Natural killer cell (primary cell): ENCODE measurements at regions not wholly inside any gene's neighbourhood (a gene's known extent, or its start where the extent isn't known, plus 50 kb on each side); places are given as distances from the start of the nearest gene placed in this dataset.
"Not testable (repeated sequence)": the region's sequence is repeated elsewhere in the genome, so short reads cannot be mapped to it uniquely, and the experiment has no call there.

ENCODE experiments used
- ATAC-seq, 3 donors: fragments of 150-1000 bp in 2 of 3; fragments of 200-7000 bp in 1 of 3; cut with Tn5 transposase; 1 replicate in 1 of 3; 2 replicates in 2 of 3; pipeline ENCODE4 v1.10.0; 2021; ENCODE audit warnings: mild to moderate bottlenecking in 2 of 3, moderate library complexity in 2 of 3
- DNase-seq, 2 donors: peaks; one replicate each; pipeline versions ENCODE4 v3.0.0 to v3.0.0-alpha.2; 2013 to 2021; ENCODE audit warnings: mixed read lengths in 1 of 2
- H3K27ac ChIP-seq: one replicate; pipeline ENCODE4 v1.5.1; 2013; ENCODE audit warnings: mild to moderate bottlenecking, low read length
- H3K27me3 ChIP-seq: one replicate; pipeline ENCODE4 v1.6.1; 2013; ENCODE audit warnings: low read length; ENCODE audit not compliant: control insufficient read depth, insufficient read depth
- H3K36me3 ChIP-seq: one replicate; pipeline ENCODE4 v1.6.1; 2013; ENCODE audit warnings: low read length; ENCODE audit not compliant: control insufficient read depth, insufficient read depth
- H3K4me1 ChIP-seq: one replicate; pipeline ENCODE4 v1.6.1; 2013; ENCODE audit warnings: low read length; ENCODE audit not compliant: control insufficient read depth, insufficient read depth
- H3K4me3 ChIP-seq: one replicate; pipeline ENCODE4 v1.5.1; 2013; ENCODE audit warnings: low read length
- H3K9me3 ChIP-seq: one replicate; pipeline ENCODE4 v1.6.1; 2013; ENCODE audit warnings: low read length; ENCODE audit not compliant: control insufficient read depth, insufficient read depth
- H3K27ac Mint-ChIP-seq, 2 donors: one replicate each; pipeline ENCODE4 v1.8.0; 2022; ENCODE audit warnings: mild to moderate bottlenecking in 2 of 2, mixed read lengths in 2 of 2, moderate library complexity in 1 of 2
- H3K27me3 Mint-ChIP-seq, 2 donors: one replicate each; pipeline ENCODE4 v1.8.0; 2022; ENCODE audit warnings: low read depth in 2 of 2, mixed read lengths in 2 of 2
- H3K36me3 Mint-ChIP-seq: one replicate; pipeline ENCODE4 v1.8.0; 2022; ENCODE audit warnings: mixed read lengths
- H3K4me1 Mint-ChIP-seq, 2 donors: one replicate each; pipeline ENCODE4 v1.8.0; 2022; ENCODE audit warnings: mixed read lengths in 2 of 2
- H3K4me3 Mint-ChIP-seq: one replicate; pipeline ENCODE4 v1.8.0; 2022; ENCODE audit warnings: mild to moderate bottlenecking, moderate library complexity, mixed read lengths
- H3K9me3 Mint-ChIP-seq, 2 donors: one replicate each; pipeline ENCODE4 v1.8.0; 2022; ENCODE audit warnings: mixed read lengths in 2 of 2
- CTCF ChIP-seq: fragments of 200-600 bp; IDR thresholded peaks from one replicate; pipeline ENCODE4 v1.8.0; 2022; ENCODE audit warnings: antibody characterized with exemption
- WGBS: methylation state at CpG from one replicate; pipeline ENCODE4 v1.1.7; 2013; ENCODE audit warnings: missing lambda C conversion rate; ENCODE audit not compliant: insufficient coverage; 5-methylcytosine and 5-hydroxymethylcytosine counted together
- intact Hi-C: fragments of 100-400 bp; cut with micrococcal nuclease; formaldehyde crosslinking; loops from one replicate; pipeline ENCODE4 v1.14.2; 2022

DNA sequence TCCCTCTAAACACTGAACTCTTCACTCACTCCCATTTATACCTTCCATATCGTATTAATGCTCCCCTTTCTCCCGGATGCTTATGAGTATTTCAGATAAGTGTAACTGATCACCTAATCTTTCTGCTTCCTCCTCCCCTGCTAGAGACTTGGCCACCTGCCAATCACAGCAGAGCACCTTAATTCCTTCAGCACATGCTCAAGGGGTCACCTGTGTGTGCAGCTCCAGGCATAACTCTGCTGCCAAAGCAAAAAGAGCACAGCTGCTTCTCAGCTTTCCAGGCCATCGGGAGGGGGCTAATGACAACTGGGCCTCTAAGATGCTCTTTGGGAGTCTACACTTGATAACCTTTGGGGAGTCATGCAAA is 106.9 kb upstream of the DYRK2 start:
- Mint-ChIP-seq H3K36me3 (no peaks in the 10 kb centered on the region), H3K27ac (no peak overlapping the region), H3K9me3 (no peaks in the 10 kb centered on the region), H3K4me1 (peaks cover 0 to 13% of the 10 kb centered on the region in 2 donors), H3K27me3 (peaks cover 0 to 5% of the 10 kb centered on the region in 2 donors), H3K4me3 (no peak overlapping the region)
- Histone ChIP-seq H3K4me3 (no peak overlapping the region), H3K27ac (no peak overlapping the region), H3K4me1 (no peaks in the 10 kb centered on the region), H3K9me3 (no peaks in the 10 kb centered on the region), H3K36me3 (no peaks in the 10 kb centered on the region), H3K27me3 (no peaks in the 10 kb centered on the region)
- no peak for TF ChIP-seq CTCF
- peak in 1 of 2 donors; percentile 63 for DNase-seq
- ATAC-seq: no peak
- 82% methylated on average over 3 of the region's 3 CpGs for WGBS
- intact Hi-C loops: no loop called here

DNA sequence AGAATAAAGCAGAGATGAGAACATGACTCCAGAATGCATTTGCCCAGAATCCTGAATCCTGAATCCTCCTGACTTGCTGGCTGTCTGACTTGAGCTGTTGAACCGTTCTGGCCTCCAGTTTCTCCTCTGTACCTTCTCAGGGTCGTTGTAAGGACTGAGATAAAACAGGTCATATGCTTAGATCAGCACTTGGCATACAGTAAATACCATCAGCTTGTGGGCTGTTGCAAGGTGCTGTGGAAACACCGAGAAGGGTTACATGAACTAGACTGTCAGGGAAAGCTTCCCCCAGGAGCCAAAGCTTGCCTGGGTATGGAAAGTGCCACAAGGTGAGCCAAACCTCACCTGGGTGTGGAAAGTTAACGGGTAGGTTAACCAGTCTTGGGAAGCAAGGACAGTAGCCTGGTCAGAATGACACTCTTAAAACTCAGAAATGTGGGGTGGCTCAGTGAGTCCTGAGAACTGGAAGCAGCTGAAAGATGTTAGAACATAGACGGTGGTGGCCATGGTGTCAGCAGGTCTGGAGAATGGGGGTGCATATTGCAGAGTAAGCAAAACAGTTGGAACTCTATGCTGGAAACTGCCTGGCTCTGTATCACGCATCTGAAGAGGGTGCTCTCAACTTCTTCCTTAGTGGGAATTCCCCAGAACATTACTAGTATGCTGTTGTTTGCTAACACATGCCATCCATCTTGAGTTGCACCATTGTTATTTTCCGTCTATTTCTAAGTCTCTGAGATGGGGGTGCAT is 105.3 kb upstream of the DYRK2 start:
- Histone ChIP-seq H3K36me3 (no peaks in the 10 kb centered on the region), H3K4me1 (no peaks in the 10 kb centered on the region), H3K9me3 (no peaks in the 10 kb centered on the region), H3K27me3 (no peaks in the 10 kb centered on the region), H3K4me3 (no peak overlapping the region), H3K27ac (no peak overlapping the region)
- H3K4me3 Mint-ChIP-seq: no peak overlapping the region
- H3K36me3 Mint-ChIP-seq: no peaks in the 10 kb centered on the region
- peaks cover 0 to 7% of the 10 kb centered on the region in 2 donors for H3K4me1 Mint-ChIP-seq
- H3K27ac Mint-ChIP-seq: no peak overlapping the region
- 90% methylated on average over 7 of the region's 7 CpGs for WGBS
- ATAC-seq: no peak
- TF ChIP-seq CTCF: no peak
- no peak for DNase-seq
- peaks cover 0 to 5% of the 10 kb centered on the region in 2 donors for H3K27me3 Mint-ChIP-seq
- H3K9me3 Mint-ChIP-seq: no peaks in the 10 kb centered on the region
- intact Hi-C loops: no loop called here

- Histone ChIP-seq H3K27ac (no peak overlapping the region), H3K4me1 (no peaks in the 10 kb centered on the region), H3K9me3 (no peaks in the 10 kb centered on the region), H3K27me3 (no peaks in the 10 kb centered on the region), H3K36me3 (no peaks in the 10 kb centered on the region), H3K4me3 (no peak overlapping the region)
- H3K4me1 Mint-ChIP-seq: peaks cover 0 to 7% of the 10 kb centered on the region in 2 donors
- intact Hi-C loops: no loop called here
- H3K27ac Mint-ChIP-seq: no peak overlapping the region
- ATAC-seq (no peak), DNase-seq (no peak)
- TF ChIP-seq CTCF: no peak
- 67% methylated on average over 7 of the region's 8 CpGs for WGBS
- no peak overlapping the region for H3K4me3 Mint-ChIP-seq
- peaks cover 0 to 3% of the 10 kb centered on the region in 2 donors for H3K27me3 Mint-ChIP-seq
- H3K36me3 Mint-ChIP-seq: no peaks in the 10 kb centered on the region
- H3K9me3 Mint-ChIP-seq: no peaks in the 10 kb centered on the region
These were observed 103.2 kb upstream of the DYRK2 start for GRCh38 chr12:67545298-67545697.

DNA sequence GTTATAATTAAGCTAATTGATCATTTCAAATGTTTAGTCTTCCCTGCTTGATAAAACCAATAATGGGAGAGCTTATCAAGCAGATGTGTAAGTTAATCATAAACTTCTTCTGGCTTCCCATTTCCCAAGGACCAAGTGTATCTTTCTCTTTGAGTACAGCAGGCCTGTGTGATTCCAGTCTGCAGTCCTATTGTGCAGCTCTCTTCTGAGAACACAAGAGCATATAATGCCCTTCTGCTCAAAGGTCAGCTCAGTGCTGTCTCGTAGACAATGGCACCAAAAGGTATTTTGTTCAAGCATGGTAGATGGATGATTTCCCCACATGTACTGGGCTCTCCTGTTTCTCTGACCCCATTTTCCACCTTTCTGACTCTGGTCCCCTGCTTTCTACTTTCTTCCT is 101.8 kb upstream of the DYRK2 start:
- DNase-seq: no peak
- H3K4me3 Mint-ChIP-seq: no peak overlapping the region
- no peaks in the 10 kb centered on the region for H3K27me3 Mint-ChIP-seq
- H3K9me3 Mint-ChIP-seq: peaks cover 3 to 6% of the 10 kb centered on the region in 2 donors
- no peak overlapping the region for H3K4me3 ChIP-seq
- TF ChIP-seq CTCF: no peak
- H3K4me1 ChIP-seq: no peaks in the 10 kb centered on the region
- peaks cover 0 to under 1% of the 10 kb centered on the region in 2 donors for H3K4me1 Mint-ChIP-seq
- intact Hi-C loops: no loop called here
- H3K27me3 ChIP-seq: no peaks in the 10 kb centered on the region
- no peaks in the 10 kb centered on the region for H3K9me3 ChIP-seq
- H3K36me3 Mint-ChIP-seq: peaks cover 9% of the 10 kb centered on the region
- ATAC-seq: no peak
- H3K27ac Mint-ChIP-seq: no peak overlapping the region
- H3K27ac ChIP-seq: no peak overlapping the region
- WGBS: 80% methylated on average over 1 of the region's 1 CpG
- no peaks in the 10 kb centered on the region for H3K36me3 ChIP-seq

- Mint-ChIP-seq H3K4me1 (peaks cover 0 to 16% of the 10 kb centered on the region in 2 donors), H3K4me3 (peak overlapping the region; percentile 39)
- H3K27ac Mint-ChIP-seq, H3K36me3 ChIP-seq, H3K27me3 ChIP-seq, H3K27me3 Mint-ChIP-seq, H3K4me3 ChIP-seq, H3K36me3 Mint-ChIP-seq, H3K9me3 ChIP-seq, intact Hi-C loops, H3K9me3 Mint-ChIP-seq: not testable (repeated sequence)
- Histone ChIP-seq H3K4me1 (peaks cover 21% of the 10 kb centered on the region), H3K27ac (peak overlapping the region; percentile 56)
- DNase-seq: peak; percentile 34 to 55
- WGBS: 52% methylated on average over 8 of the region's 8 CpGs
- ATAC-seq: peak; percentile 76 to 97 (median 94)
These were observed 93.3 kb upstream of the DYRK2 start for GRCh38 chr12:67555075-67555717.
